ENCODE measurements at regions not wholly inside any gene's neighbourhood (a gene's known extent, or its start where the extent isn't known, plus 50 kb on each side); places are given as distances from the start of the nearest gene placed in this dataset.
"Not testable (repeated sequence)": the region's sequence is repeated elsewhere in the genome, so short reads cannot be mapped to it uniquely, and the experiment has no call there.

DNA sequence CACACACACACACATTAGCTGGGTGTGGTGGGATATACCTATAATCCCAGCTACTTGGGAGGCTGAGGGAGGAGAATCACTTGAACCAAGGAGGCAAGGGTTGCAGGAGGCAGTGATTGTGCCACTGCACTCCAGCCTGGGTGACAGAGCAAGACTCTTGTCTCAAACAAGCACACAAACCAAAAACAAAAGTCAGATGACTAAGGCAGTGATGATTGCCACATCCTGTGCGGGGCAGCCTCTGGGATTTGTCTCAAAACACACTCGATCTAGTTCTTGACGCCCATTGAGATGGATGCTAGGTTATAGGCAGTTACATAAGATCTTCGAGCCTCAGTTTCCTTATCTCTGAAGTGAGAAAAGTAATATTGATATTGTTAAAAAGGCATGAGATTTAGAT is 57.8 kb upstream of the NBPF8 start:
- not testable (repeated sequence) for H3K9me3 Mint-ChIP-seq, H3K27ac Mint-ChIP-seq, H3K27me3 Mint-ChIP-seq
- peak overlapping the region in 1 of 2 donors; percentile 29 for H3K4me3 Mint-ChIP-seq
- DNase-seq (peak; percentile 62 to 75), ATAC-seq (peak; percentile 68)
- H3K4me1 Mint-ChIP-seq = peaks cover 10% of the 10 kb centered on the region

DNA sequence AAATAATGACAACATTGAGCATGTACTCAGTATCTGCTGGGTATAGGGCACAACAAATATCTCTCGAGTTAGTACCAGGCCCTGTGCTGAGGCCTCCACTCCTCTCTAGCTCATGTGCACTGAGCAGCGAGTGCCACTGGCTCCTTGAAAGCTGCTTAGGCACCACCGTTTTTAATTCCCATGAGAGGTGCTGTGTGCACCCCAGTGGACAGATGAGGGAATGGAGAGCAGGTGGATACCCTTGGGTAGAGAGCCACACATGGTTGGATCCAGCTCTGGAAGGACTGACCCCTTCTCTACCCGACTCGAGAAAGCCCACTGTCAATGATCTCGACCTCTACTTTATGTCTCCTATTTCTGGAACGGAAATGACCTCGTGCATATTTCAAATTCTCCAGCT is 58.7 kb upstream of the NBPF8 start:
- H3K4me1 Mint-ChIP-seq = peaks cover 10% of the 10 kb centered on the region
- H3K27me3 Mint-ChIP-seq, H3K27ac Mint-ChIP-seq: not testable (repeated sequence)

DNA sequence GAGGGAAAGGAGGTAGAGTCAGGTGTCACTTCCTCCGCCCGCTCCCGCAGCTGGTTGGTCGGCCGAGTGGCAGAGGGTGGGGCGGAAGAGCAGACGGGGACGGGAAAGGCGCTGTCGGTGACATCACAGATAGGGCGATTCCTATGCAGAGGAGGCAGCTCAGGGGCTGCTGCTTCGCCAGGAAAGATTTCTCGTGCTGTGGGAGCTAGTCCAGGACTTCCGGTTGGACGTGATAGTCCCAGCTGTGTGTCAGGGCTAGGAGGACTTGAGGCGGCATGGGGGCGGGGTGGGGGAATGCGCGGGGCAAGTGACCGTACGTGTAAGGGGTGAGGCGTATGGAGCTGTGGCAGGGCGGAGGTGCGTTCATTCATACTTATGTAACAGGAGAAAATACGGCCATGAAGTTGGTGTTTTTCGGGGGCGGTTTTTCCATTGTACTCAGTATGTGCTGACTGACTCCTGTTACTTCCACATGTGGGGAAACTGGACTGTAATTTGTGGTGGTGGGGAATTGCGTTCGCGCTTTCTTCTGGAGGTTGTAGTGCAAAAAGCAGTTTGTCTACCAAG is 60.1 kb upstream of the NBPF8 start:
- H3K9me3 Mint-ChIP-seq, H3K27me3 Mint-ChIP-seq, H3K4me1 Mint-ChIP-seq: not testable (repeated sequence)
- ATAC-seq = peak; percentile 93
- Mint-ChIP-seq H3K4me3 (peak overlapping the region; percentile 73 to 79), H3K27ac (peak overlapping the region; percentile 99 to 100)
- DNase-seq = peak; percentile 63 to 75

More for the DNA sequence above, 58.7 kb upstream of the NBPF8 start:
- H3K9me3 Mint-ChIP-seq, ATAC-seq, H3K4me3 Mint-ChIP-seq: not testable (repeated sequence)
- peak; percentile 5 to 41 for DNase-seq

- not testable (repeated sequence) for H3K4me1 Mint-ChIP-seq
Measured at GRCh38 chr1:120342231-120343073, 72.4 kb upstream of the NBPF8 start.

GRCh38 chr1:120341756-120342155 is 73.1 kb upstream of the NBPF8 start:
- not testable (repeated sequence) for ATAC-seq, H3K4me1 Mint-ChIP-seq, H3K9me3 Mint-ChIP-seq, H3K27me3 Mint-ChIP-seq
- Mint-ChIP-seq H3K27ac (peak overlapping the region; percentile 72 to 96), H3K4me3 (peak overlapping the region; percentile 75 to 91)
- DNase-seq = peak; percentile 9 to 25

More at GRCh38 chr1:120342231-120343073, 72.4 kb upstream of the NBPF8 start:
- H3K27ac Mint-ChIP-seq = peak overlapping the region; percentile 61 to 96
- H3K4me3 Mint-ChIP-seq = peak overlapping the region; percentile 76 to 93
- not testable (repeated sequence) for H3K27me3 Mint-ChIP-seq, ATAC-seq, H3K9me3 Mint-ChIP-seq
- DNase-seq = peak; percentile 17 to 25

DNA sequence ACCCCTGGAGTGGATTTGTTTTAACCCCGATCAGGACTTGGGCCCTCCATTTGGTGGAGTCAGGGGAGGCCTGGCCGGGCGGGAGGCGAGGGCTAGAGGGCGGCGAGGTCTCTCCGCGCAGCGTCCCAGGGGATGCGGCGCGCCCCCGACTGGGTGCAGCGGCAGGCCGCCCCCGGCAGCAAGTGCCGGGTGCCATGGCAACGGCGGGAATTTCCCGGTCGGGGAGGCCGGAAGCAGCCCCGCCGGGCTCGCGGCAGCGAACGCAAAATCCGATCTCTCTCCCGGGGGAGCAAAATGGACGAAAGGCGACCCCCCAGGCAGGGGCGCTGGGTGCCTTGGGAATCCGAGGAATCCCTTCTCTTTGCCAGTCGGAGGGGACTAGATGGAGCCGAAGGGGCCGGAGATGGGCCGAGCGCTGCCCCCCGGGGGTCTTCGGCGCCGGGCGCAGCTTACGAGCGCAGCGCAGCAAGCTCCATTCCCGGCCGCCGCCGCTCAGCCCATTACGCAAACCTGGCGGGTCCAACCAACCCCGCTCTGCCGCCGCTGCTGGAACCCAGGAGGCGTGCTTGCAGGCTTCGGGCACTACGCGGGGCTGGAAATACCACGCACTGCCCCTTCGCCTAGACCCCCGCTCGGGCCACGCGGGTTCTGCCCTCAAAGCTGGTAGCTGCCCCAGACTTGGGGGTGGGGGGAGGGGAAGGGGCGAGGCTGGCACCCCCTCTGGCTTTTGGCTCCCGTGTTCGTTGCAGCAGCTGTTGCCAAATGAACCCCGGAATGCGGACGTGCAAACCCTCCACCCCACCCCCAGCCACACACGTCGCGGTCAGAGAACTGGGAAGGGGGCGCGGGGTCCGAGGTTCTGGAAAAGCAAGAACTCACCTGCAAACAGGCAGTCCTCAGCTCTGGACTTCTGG is 73.7 kb upstream of the NBPF8 start:
- Mint-ChIP-seq H3K27ac (peak overlapping the region; percentile 90 to 96), H3K4me3 (peak overlapping the region; percentile 75 to 91)
- ATAC-seq, H3K9me3 Mint-ChIP-seq, H3K27me3 Mint-ChIP-seq, H3K4me1 Mint-ChIP-seq: not testable (repeated sequence)
- DNase-seq = peak; percentile 73 to 80

GRCh38 chr1:120315738-120316137 is 99.1 kb upstream of the NBPF8 start:
- DNase-seq, H3K9me3 Mint-ChIP-seq, H3K27me3 Mint-ChIP-seq, H3K27ac Mint-ChIP-seq, ATAC-seq, H3K4me1 Mint-ChIP-seq, H3K4me3 Mint-ChIP-seq: not testable (repeated sequence)

- not testable (repeated sequence) for DNase-seq, H3K4me1 Mint-ChIP-seq, H3K9me3 Mint-ChIP-seq, H3K27me3 Mint-ChIP-seq, H3K27ac Mint-ChIP-seq, H3K4me3 Mint-ChIP-seq, ATAC-seq
Measured at GRCh38 chr1:120311930-120312329, 102.9 kb upstream of the NBPF8 start.

DNA sequence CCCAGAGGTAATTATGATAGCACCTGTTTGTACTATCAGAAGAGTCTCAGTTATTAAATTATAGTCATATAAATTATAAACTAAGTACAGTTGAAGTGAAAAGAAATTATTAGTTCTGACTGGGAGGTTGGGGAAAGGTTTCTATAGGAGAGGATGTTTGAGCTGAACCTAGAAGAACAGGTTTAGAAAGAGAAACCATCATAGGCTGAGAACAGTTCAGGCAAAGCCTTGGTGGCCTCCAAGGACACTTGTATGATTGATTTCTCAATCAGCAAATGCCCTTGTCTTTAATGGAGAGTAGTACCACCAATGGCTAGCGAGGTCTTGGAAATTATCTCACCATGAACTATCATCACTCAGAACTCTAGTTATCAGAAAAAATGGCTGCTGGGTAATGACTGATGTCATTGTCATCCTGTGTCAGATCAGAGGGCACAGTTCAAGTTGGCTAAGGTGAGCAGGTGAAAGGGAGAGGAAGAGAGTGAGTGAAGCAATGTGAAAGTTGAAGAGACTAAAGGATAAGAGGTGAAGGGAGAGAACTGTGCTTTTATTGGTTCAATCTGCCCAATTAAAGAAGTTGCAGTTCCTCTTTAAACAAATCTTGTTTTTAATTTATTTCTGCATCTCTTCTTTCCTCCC is 105.8 kb upstream of the NBPF8 start:
- DNase-seq, H3K4me1 Mint-ChIP-seq, H3K9me3 Mint-ChIP-seq, H3K27ac Mint-ChIP-seq, H3K4me3 Mint-ChIP-seq, H3K27me3 Mint-ChIP-seq: not testable (repeated sequence)
- ATAC-seq = peak; percentile 52

DNA sequence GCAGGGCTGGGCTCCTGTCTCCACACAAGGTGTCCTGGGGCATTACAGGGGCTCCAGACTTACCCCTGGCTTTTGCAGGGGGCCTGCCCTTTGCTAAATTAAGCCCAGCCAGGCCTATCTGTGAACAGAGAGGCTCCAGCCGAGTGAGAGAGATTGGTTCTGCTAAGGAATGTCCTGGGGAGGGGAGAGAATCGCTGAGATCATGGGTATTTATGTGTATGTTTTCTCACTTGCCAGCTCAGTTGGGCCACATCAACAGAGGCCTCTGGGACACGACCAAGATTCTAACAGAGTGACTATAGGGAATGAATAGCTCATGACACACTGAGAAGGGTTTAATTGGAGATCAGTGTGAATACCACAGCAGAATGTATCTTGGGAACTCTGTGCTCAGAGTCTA is 109.8 kb upstream of the NBPF8 start:
- not testable (repeated sequence) for H3K27ac Mint-ChIP-seq, H3K27me3 Mint-ChIP-seq, H3K9me3 Mint-ChIP-seq, H3K4me3 Mint-ChIP-seq, DNase-seq, H3K4me1 Mint-ChIP-seq, ATAC-seq

- H3K27me3 Mint-ChIP-seq, DNase-seq, ATAC-seq, H3K4me3 Mint-ChIP-seq, H3K9me3 Mint-ChIP-seq, H3K4me1 Mint-ChIP-seq, H3K27ac Mint-ChIP-seq: not testable (repeated sequence)
Measured at GRCh38 chr1:120304341-120304740, 110.5 kb upstream of the NBPF8 start.

DNA sequence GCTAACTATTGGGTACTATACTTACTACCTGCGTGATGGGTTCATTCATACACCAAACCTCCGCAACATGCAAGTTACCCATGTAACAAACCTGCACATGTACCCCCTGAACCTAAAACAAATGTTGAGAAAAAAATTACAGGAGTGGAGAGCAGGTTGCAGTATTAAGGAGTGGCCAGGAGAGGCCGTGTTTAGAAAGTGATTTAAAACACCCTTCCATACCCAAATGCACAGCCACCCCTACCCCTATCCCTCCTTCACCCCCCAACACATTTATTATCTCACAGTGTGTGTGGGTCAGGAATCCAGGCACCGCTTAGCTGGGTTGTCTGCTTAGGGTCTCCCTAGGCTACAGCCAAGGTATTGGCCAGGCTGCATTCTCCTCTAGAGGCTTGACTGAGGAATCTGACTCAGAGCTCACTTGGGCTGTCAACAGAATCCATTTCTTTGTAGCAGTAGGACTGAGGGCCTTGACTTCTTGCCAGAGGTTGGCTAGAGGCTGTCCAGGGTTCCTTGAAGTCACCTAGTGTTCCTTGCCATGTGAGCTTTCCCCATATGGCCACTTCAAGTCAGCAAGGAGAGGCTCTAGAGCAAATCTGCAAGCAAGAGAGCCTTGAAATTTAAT is 115.3 kb upstream of the NBPF8 start:
- not testable (repeated sequence) for H3K9me3 Mint-ChIP-seq, DNase-seq, H3K4me1 Mint-ChIP-seq, H3K27me3 Mint-ChIP-seq, H3K27ac Mint-ChIP-seq, H3K4me3 Mint-ChIP-seq
- peak; percentile 37 for ATAC-seq

- ATAC-seq, DNase-seq, H3K27ac Mint-ChIP-seq, H3K4me1 Mint-ChIP-seq, H3K9me3 Mint-ChIP-seq, H3K27me3 Mint-ChIP-seq, H3K4me3 Mint-ChIP-seq: not testable (repeated sequence)
Measured at GRCh38 chr1:120298487-120298886, 116.3 kb upstream of the NBPF8 start.

GRCh38 chr1:120297345-120297953 is 117.4 kb upstream of the NBPF8 start:
- H3K4me3 Mint-ChIP-seq, H3K27ac Mint-ChIP-seq, DNase-seq, H3K9me3 Mint-ChIP-seq, ATAC-seq, H3K4me1 Mint-ChIP-seq, H3K27me3 Mint-ChIP-seq: not testable (repeated sequence)
